ENCODE measurements at regions not wholly inside any gene's neighbourhood (a gene's known extent, or its start where the extent isn't known, plus 50 kb on each side); places are given as distances from the start of the nearest gene placed in this dataset.

DNA sequence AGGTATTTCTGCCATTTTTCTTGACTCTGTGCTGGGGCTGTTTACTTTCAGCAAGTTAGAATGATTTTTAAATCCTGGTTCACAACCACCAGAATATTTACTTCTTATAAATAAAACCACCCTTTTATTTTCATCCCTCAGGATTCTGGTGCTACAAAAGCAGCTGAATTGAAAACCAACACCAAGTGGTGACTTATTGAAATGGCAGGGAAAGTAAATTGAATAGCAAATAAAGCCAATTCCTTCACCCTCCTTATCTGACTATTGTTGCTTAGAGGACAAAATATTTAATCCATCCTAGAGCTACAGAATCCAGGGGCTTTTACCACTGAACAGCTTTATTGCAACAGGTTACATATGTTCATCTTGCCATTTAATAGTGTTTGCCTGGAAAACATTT, 828.6 kb upstream of the GHITM start:
- TF ChIP-seq, protein P1, sequence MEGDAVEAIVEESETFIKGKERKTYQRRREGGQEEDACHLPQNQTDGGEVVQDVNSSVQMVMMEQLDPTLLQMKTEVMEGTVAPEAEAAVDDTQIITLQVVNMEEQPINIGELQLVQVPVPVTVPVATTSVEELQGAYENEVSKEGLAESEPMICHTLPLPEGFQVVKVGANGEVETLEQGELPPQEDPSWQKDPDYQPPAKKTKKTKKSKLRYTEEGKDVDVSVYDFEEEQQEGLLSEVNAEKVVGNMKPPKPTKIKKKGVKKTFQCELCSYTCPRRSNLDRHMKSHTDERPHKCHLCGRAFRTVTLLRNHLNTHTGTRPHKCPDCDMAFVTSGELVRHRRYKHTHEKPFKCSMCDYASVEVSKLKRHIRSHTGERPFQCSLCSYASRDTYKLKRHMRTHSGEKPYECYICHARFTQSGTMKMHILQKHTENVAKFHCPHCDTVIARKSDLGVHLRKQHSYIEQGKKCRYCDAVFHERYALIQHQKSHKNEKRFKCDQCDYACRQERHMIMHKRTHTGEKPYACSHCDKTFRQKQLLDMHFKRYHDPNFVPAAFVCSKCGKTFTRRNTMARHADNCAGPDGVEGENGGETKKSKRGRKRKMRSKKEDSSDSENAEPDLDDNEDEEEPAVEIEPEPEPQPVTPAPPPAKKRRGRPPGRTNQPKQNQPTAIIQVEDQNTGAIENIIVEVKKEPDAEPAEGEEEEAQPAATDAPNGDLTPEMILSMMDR (IDR thresholded peaks at IDR 0.05; ENCODE audit: low read length) = no peak
- TF ChIP-seq EZH2 (IDR thresholded peaks at IDR 0.05; ENCODE audit: borderline replicate concordance, low read length) = no peak

All from OCI-LY1 (cell line).